HepG2 (cell line): ENCODE measurements at regions not wholly inside any gene's neighbourhood (a gene's known extent, or its start where the extent isn't known, plus 50 kb on each side); places are given as distances from the start of the nearest gene placed in this dataset.

ENCODE experiments used
- ARNTL ChIP-seq: sonication (generic); formaldehyde crosslinking; IDR thresholded peaks from 2 replicates; pipeline ENCODE4 v1.4.0; 2020; ENCODE audit warnings: mild to moderate bottlenecking, missing genetic modification reagents
- ATRX ChIP-seq: sonication (generic); formaldehyde crosslinking; IDR thresholded peaks from 2 replicates; pipeline ENCODE4 v1.4.0; 2020; ENCODE audit warnings: missing genetic modification reagents, borderline replicate concordance
- CCDC6 ChIP-seq: sonication (generic); formaldehyde crosslinking; IDR thresholded peaks from 2 replicates; pipeline ENCODE4 v1.8.1; 2022; ENCODE audit warnings: mild to moderate bottlenecking, missing genetic modification reagents, moderate library complexity
- CREB3 ChIP-seq: sonication (generic); formaldehyde crosslinking; IDR thresholded peaks from 2 replicates; pipeline ENCODE4 v1.5.0; 2020; ENCODE audit warnings: missing genetic modification reagents
- MEIS2 ChIP-seq: sonication (generic); formaldehyde crosslinking; IDR thresholded peaks from 2 replicates; pipeline ENCODE4 v1.9.0; 2021; ENCODE audit warnings: mild to moderate bottlenecking, missing genetic modification reagents
- PAXIP1 ChIP-seq: sonication (generic); formaldehyde crosslinking; conservative IDR thresholded peaks from 2 replicates; pipeline ENCODE4 v1.4.0; 2020; ENCODE audit warnings: mild to moderate bottlenecking, missing genetic modification reagents, moderate library complexity
- RBAK ChIP-seq: sonication (generic); formaldehyde crosslinking; IDR thresholded peaks from 2 replicates; pipeline ENCODE4 v1.5.1; 2020; ENCODE audit warnings: mild to moderate bottlenecking, missing genetic modification reagents
- SRSF1 ChIP-seq: fragments of 200-400 bp; formaldehyde crosslinking; optimal IDR thresholded peaks from 2 replicates; pipeline ENCODE3; 2017; ENCODE audit warnings: mild to moderate bottlenecking, low read depth, low read length, moderate library complexity
- TERF1 ChIP-seq: sonication (generic); formaldehyde crosslinking; IDR thresholded peaks from 2 replicates; pipeline ENCODE4 v1.8.0; 2022; ENCODE audit warnings: mild to moderate bottlenecking, missing genetic modification reagents, moderate library complexity
- ZKSCAN5 ChIP-seq: sonication (generic); formaldehyde crosslinking; IDR thresholded peaks from 2 replicates; pipeline ENCODE4 v1.5.1; 2020; ENCODE audit warnings: mild to moderate bottlenecking, missing genetic modification reagents
- ZNF101 ChIP-seq: sonication (generic); formaldehyde crosslinking; IDR thresholded peaks from 2 replicates; pipeline ENCODE4 v1.4.0; 2020; ENCODE audit warnings: mild to moderate bottlenecking, low read depth, missing genetic modification reagents, borderline replicate concordance
- ZNF354B ChIP-seq: sonication (generic); formaldehyde crosslinking; IDR thresholded peaks from 2 replicates; pipeline ENCODE4 v1.8.0; 2022; ENCODE audit warnings: mild to moderate bottlenecking, missing genetic modification reagents
- ZNF549 ChIP-seq: sonication (generic); formaldehyde crosslinking; IDR thresholded peaks from 2 replicates; pipeline ENCODE4 v1.5.0; 2020; ENCODE audit warnings: missing genetic modification reagents
- ZNF749 ChIP-seq: sonication (generic); formaldehyde crosslinking; IDR thresholded peaks from 2 replicates; pipeline ENCODE4 v1.8.0; 2022; ENCODE audit warnings: mild to moderate bottlenecking, missing genetic modification reagents, moderate library complexity, borderline replicate concordance
- ZNF839 ChIP-seq: sonication (generic); formaldehyde crosslinking; IDR thresholded peaks from 2 replicates; pipeline ENCODE4 v1.4.0; 2020; ENCODE audit warnings: missing genetic modification reagents, mild to moderate bottlenecking, borderline replicate concordance
- TF ChIP-seq, protein P1 (sequence below): sonication (generic); formaldehyde crosslinking; IDR thresholded peaks from 2 replicates; pipeline ENCODE4 v1.4.0; 2020; ENCODE audit warnings: mild to moderate bottlenecking, low read depth, missing genetic modification reagents
- TF ChIP-seq, protein P2 (sequence below): IDR thresholded peaks from 2 replicates; pipeline ENCODE4 v1.6.1; 2016; ENCODE audit warnings: low read depth, control low read depth
- TF ChIP-seq, protein P3 (sequence below): sonication (generic); formaldehyde crosslinking; IDR thresholded peaks from 2 replicates; pipeline ENCODE4 v1.4.0; 2020; ENCODE audit warnings: low read depth, mild to moderate bottlenecking, missing genetic modification reagents

GRCh38 chrX:41009850-41010846 is 75.1 kb upstream of the USP9X start (continued):
- TF ChIP-seq MEIS2 (0 out of 2 replicates have a peak, but pooled peaks have one; percentile 22), ZNF549 (CRISPR knock-in tag) (no peak), ZNF101 (CRISPR knock-in tag) (no peak), SRSF1 (no peak), CCDC6 (CRISPR knock-in tag) (no peak), ATRX (no peak), ZNF749 (CRISPR knock-in tag) (no peak), PAXIP1 (CRISPR knock-in tag) (peak; percentile 69), ARNTL (CRISPR knock-in tag) (no peak), TERF1 (CRISPR knock-in tag) (no peak), ZNF839 (CRISPR knock-in tag) (no peak), RBAK (CRISPR knock-in tag) (no peak), CREB3 (CRISPR knock-in tag) (no peak), ZKSCAN5 (CRISPR knock-in tag) (no peak), ZNF354B (CRISPR knock-in tag) (no peak)
- TF ChIP-seq, protein P1, sequence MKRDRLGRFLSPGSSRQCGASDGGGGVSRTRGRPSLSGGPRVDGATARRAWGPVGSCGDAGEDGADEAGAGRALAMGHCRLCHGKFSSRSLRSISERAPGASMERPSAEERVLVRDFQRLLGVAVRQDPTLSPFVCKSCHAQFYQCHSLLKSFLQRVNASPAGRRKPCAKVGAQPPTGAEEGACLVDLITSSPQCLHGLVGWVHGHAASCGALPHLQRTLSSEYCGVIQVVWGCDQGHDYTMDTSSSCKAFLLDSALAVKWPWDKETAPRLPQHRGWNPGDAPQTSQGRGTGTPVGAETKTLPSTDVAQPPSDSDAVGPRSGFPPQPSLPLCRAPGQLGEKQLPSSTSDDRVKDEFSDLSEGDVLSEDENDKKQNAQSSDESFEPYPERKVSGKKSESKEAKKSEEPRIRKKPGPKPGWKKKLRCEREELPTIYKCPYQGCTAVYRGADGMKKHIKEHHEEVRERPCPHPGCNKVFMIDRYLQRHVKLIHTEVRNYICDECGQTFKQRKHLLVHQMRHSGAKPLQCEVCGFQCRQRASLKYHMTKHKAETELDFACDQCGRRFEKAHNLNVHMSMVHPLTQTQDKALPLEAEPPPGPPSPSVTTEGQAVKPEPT (CRISPR knock-in tag): no peak
- TF ChIP-seq, protein P2, sequence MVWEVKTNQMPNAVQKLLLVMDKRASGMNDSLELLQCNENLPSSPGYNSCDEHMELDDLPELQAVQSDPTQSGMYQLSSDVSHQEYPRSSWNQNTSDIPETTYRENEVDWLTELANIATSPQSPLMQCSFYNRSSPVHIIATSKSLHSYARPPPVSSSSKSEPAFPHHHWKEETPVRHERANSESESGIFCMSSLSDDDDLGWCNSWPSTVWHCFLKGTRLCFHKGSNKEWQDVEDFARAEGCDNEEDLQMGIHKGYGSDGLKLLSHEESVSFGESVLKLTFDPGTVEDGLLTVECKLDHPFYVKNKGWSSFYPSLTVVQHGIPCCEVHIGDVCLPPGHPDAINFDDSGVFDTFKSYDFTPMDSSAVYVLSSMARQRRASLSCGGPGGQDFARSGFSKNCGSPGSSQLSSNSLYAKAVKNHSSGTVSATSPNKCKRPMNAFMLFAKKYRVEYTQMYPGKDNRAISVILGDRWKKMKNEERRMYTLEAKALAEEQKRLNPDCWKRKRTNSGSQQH (CRISPR knock-in tag): no peak
- TF ChIP-seq, protein P3, sequence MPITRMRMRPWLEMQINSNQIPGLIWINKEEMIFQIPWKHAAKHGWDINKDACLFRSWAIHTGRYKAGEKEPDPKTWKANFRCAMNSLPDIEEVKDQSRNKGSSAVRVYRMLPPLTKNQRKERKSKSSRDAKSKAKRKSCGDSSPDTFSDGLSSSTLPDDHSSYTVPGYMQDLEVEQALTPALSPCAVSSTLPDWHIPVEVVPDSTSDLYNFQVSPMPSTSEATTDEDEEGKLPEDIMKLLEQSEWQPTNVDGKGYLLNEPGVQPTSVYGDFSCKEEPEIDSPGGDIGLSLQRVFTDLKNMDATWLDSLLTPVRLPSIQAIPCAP (CRISPR knock-in tag): no peak
